Stomach (tissue), 4 donors: ENCODE measurements at regions not wholly inside any gene's neighbourhood (a gene's known extent, or its start where the extent isn't known, plus 50 kb on each side); places are given as distances from the start of the nearest gene placed in this dataset.

Experiments used
- POLR2A ChIP-seq, 4 donors: fragments of 450-650 bp; IDR thresholded peaks; one replicate each; pipeline ENCODE4 v1.6.1; 2016; ENCODE audit warnings: antibody characterized with exemption in 4 of 4, control low read depth in 2 of 4, mild to moderate bottlenecking in 1 of 4, moderate library complexity in 1 of 4
- TF ChIP-seq, protein P1 (sequence below), 7 experiments: fragments of 450-650 bp in 4 of 7; fragments of 200-600 bp in 3 of 7; sonication (generic) in 3 of 7; IDR thresholded peaks; one replicate each; pipeline ENCODE4 v1.5.1; 2016 to 2019; ENCODE audit warnings: antibody characterized with exemption in 7 of 7, control low read depth in 2 of 7, mild to moderate bottlenecking in 1 of 7

DNA sequence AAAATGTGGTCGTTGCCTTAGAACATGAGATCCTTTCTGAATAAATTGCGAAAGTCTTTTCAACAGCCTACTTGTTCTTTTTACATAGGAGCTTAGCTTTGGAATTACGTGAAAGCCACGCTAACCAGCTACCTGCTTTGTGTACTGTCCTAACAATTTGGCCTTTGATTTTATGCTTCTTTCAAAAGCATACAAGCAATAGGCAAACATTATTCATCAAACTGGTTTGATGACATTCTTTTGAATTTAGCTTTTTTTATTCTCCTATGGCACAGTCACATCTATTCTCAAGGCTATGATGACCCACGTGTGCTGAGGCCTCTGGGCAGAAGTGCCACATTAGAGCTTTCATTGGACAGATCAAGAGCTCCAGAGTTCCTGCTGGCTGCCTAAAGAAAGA lies 178.0 kb upstream of the DPT start:
- no peak for TF ChIP-seq POLR2A (IDR thresholded peaks at IDR 0.05)
- TF ChIP-seq, protein P1, sequence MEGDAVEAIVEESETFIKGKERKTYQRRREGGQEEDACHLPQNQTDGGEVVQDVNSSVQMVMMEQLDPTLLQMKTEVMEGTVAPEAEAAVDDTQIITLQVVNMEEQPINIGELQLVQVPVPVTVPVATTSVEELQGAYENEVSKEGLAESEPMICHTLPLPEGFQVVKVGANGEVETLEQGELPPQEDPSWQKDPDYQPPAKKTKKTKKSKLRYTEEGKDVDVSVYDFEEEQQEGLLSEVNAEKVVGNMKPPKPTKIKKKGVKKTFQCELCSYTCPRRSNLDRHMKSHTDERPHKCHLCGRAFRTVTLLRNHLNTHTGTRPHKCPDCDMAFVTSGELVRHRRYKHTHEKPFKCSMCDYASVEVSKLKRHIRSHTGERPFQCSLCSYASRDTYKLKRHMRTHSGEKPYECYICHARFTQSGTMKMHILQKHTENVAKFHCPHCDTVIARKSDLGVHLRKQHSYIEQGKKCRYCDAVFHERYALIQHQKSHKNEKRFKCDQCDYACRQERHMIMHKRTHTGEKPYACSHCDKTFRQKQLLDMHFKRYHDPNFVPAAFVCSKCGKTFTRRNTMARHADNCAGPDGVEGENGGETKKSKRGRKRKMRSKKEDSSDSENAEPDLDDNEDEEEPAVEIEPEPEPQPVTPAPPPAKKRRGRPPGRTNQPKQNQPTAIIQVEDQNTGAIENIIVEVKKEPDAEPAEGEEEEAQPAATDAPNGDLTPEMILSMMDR (IDR thresholded peaks at IDR 0.05): no peak
